PC-3 (cell line): ENCODE measurements at regions not wholly inside any gene's neighbourhood (a gene's known extent, or its start where the extent isn't known, plus 50 kb on each side); places are given as distances from the start of the nearest gene placed in this dataset.

Experiments used
- ATAC-seq: fragments of 200-7000 bp; cut with Tn5 transposase; 2 replicates; pipeline ENCODE4 v1.9.1; 2020; ENCODE audit warnings: mild to moderate bottlenecking, moderate library complexity
- BruUV-seq: library from RNA; stranded (reverse); fragments of 400-500 nt; replicated peaks from 2 replicates; lab custom pipeline; 2021; lab: Mats Ljungman, UMichigan
- CTCF ChIA-PET: fragments of 300-600 bp; sonication (Branson Sonifier 250); formaldehyde crosslinking; loops from one replicate; lab custom pipeline; 2022; ENCODE audit warnings: antibody characterized with exemption; lab: Charles Lee
- POLR2A ChIA-PET: fragments of 300-600 bp; sonication (Branson Sonifier 250); formaldehyde crosslinking; loops from one replicate; lab custom pipeline; 2022; ENCODE audit warnings: antibody characterized with exemption; ENCODE audit not compliant: unreplicated experiment; lab: Charles Lee
- DNase-seq: peaks from one replicate; pipeline ENCODE4 v3.0.0-alpha.2; 2015
- H2AFZ ChIP-seq: fragments of 300-600 bp; sonication (generic); 2 replicates; pipeline ENCODE4 v1.6.0; 2016; ENCODE audit warnings: antibody characterized with exemption, low read length
- H3F3A ChIP-seq: fragments of 300-600 bp; sonication (generic); one replicate; pipeline ENCODE4 v1.6.0; 2017; ENCODE audit warnings: antibody characterized with exemption, low read length, control low read depth, mild to moderate bottlenecking; ENCODE audit not compliant: unreplicated experiment
- H3K27ac ChIP-seq: fragments of 300-600 bp; sonication (generic); 2 replicates; pipeline ENCODE4 v1.5.1; 2016; ENCODE audit warnings: mild to moderate bottlenecking, low read length
- H3K27me3 ChIP-seq: fragments of 300-600 bp; sonication (generic); 2 replicates; pipeline ENCODE4 v1.6.1; 2016; ENCODE audit warnings: low read length, mixed read lengths
- H3K36me3 ChIP-seq: fragments of 300-600 bp; sonication (generic); 2 replicates; pipeline ENCODE4 v1.6.1; 2016; ENCODE audit warnings: low read depth, mixed run types, low read length, mixed read lengths
- H3K4me1 ChIP-seq: fragments of 300-600 bp; sonication (generic); 2 replicates; pipeline ENCODE4 v1.5.1; 2016; ENCODE audit warnings: low read length; ENCODE audit not compliant: insufficient read depth
- H3K4me2 ChIP-seq: fragments of 300-600 bp; sonication (generic); 2 replicates; pipeline ENCODE4 v1.6.0; 2016; ENCODE audit warnings: low read length
- H3K4me3 ChIP-seq: fragments of 300-600 bp; sonication (generic); 2 replicates; pipeline ENCODE4 v1.5.1; 2016; ENCODE audit warnings: mild to moderate bottlenecking, low read length, mixed read lengths
- H3K79me2 ChIP-seq: fragments of 300-600 bp; sonication (generic); 2 replicates; pipeline ENCODE4 v1.6.1; 2017; ENCODE audit warnings: low read length, mixed read lengths
- H3K9ac ChIP-seq: fragments of 300-600 bp; sonication (generic); 2 replicates; pipeline ENCODE4 v1.6.0; 2016; ENCODE audit warnings: mild to moderate bottlenecking, low read length
- H3K9me2 ChIP-seq: fragments of 300-600 bp; sonication (generic); replicated peaks from 2 replicates; pipeline ENCODE4 v1.6.1; 2016; ENCODE audit warnings: mixed run types, low read length, mixed read lengths
- H3K9me3 ChIP-seq: fragments of 300-600 bp; sonication (generic); 2 replicates; pipeline ENCODE4 v1.6.1; 2016; ENCODE audit warnings: low read length, mixed read lengths
- H4K20me1 ChIP-seq: fragments of 300-600 bp; sonication (generic); 2 replicates; pipeline ENCODE4 v1.6.1; 2016; ENCODE audit warnings: low read length, mixed read lengths
- CTCF ChIP-seq: fragments of 300-600 bp; sonication (generic); conservative IDR thresholded peaks from 2 replicates; pipeline ENCODE4 v1.5.1; 2017; ENCODE audit warnings: antibody characterized with exemption, low read depth, mild to moderate bottlenecking, low read length
- EZH2 ChIP-seq: fragments of 300-600 bp; sonication (generic); IDR thresholded peaks from one replicate; pipeline ENCODE4 v1.6.1; 2017; ENCODE audit warnings: antibody characterized with exemption, mild to moderate bottlenecking, low read length; ENCODE audit not compliant: unreplicated experiment
- EZH2phosphoT487 ChIP-seq: fragments of 300-600 bp; sonication (generic); IDR thresholded peaks from 2 replicates; pipeline ENCODE4 v1.6.1; 2018; ENCODE audit warnings: mild to moderate bottlenecking, antibody characterized with exemption, low read length, borderline replicate concordance
- intact Hi-C: fragments of 100-400 bp; cut with micrococcal nuclease; formaldehyde crosslinking; loops from 2 replicates; pipeline ENCODE4 v1.9.0; 2023

DNA sequence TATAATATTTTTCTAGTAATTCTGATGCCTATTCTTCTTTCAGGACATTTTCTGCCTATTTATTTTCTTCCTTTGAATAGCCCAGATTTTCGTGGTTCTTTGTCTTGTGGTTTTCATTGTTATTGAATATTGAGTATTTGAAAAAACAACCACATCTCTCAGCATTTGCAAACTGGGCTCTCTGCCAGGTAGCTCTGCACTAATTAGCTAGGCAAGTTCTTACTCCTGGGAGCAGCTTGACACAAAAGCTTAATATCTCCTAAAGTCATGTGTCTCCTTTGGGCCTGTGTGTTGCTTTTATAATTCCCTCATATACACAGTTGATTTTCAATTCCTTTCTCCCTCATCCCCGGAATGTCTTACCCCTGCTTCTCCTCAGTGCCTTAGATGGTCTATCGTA lies 413.5 kb upstream of the GRIA3 start:
- BruUV-seq, result no TSS peak
- ChIA-PET CTCF (no interaction called here), POLR2A (no interaction called here)
- Histone ChIP-seq H3K36me3 (no peaks in the 10 kb centered on the region), H3K9ac (no peak overlapping the region), H2AFZ (no peak overlapping the region), H3K4me2 (no peak overlapping the region), H3K4me1 (no peaks in the 10 kb centered on the region), H3K27me3 (no peaks in the 10 kb centered on the region), H3K79me2 (no peaks in the 10 kb centered on the region), H3K4me3 (no peak overlapping the region), H3F3A (no peaks in the 10 kb centered on the region), H3K9me2 (no peaks in the 10 kb centered on the region), H4K20me1 (no peaks in the 10 kb centered on the region), H3K27ac (no peak overlapping the region), H3K9me3 (no peaks in the 10 kb centered on the region)
- intact Hi-C loops, result no loop called here
- ATAC-seq (no peak), DNase-seq (no peak)
- TF ChIP-seq EZH2 (no peak), EZH2phosphoT487 (no peak), CTCF (no peak)

DNA sequence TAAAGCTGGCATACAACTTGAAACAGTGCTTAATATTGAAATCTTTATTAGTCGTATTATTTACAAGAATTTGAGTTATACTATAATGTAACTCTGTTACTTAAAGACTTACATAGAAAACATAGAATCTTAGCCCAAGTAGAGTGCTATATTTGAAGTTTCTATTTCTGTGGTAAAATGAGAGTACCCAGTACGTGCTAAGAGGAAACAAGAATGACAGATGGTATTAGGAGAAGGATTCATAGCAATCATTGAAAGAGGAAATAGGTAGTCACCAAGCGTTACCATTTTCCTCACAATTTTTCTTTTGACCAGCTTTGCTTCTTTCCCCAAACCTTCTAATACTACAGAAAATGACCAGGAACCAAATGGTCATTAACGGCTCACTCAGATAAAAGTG lies 412.1 kb upstream of the GRIA3 start:
- Histone ChIP-seq H2AFZ (no peak overlapping the region), H3K9me2 (no peaks in the 10 kb centered on the region), H3K27ac (no peak overlapping the region), H3K4me3 (no peak overlapping the region), H3K4me2 (no peak overlapping the region), H3K9me3 (no peaks in the 10 kb centered on the region), H4K20me1 (no peaks in the 10 kb centered on the region), H3K36me3 (no peaks in the 10 kb centered on the region), H3F3A (no peaks in the 10 kb centered on the region), H3K27me3 (no peaks in the 10 kb centered on the region), H3K79me2 (no peaks in the 10 kb centered on the region), H3K4me1 (no peaks in the 10 kb centered on the region), H3K9ac (no peak overlapping the region)
- no TSS peak for BruUV-seq
- TF ChIP-seq EZH2phosphoT487, result no peak
- no peak for TF ChIP-seq EZH2
- TF ChIP-seq CTCF, result no peak
- POLR2A ChIA-PET, result no interaction called here
- ATAC-seq (no peak), DNase-seq (no peak)
- CTCF ChIA-PET, result no interaction called here
- intact Hi-C loops, result no loop called here

DNA sequence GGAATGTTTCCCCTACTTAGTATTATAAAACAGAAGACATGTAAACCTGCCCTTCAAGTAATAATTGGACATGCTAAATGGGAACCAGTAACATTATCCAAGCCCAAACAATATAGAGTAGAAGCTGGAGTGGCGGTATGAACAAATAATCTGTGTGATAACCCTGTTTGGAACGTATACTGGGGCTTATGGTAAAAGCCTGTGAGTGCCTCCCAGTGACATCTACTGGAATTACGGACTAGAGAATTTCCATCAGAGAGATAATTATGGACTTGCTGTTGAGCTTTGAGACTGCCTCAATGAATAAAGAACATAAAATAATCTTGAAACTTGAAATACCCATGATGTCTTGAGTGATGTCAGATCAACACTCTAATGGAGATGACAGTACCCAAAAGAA lies 406.3 kb upstream of the GRIA3 start:
- ATAC-seq, result no peak

More for the DNA sequence above, 406.3 kb upstream of the GRIA3 start:
- Histone ChIP-seq H3K79me2 (no peaks in the 10 kb centered on the region), H3K4me1 (no peaks in the 10 kb centered on the region), H3K27me3 (no peaks in the 10 kb centered on the region), H3F3A (no peaks in the 10 kb centered on the region), H3K4me3 (no peak overlapping the region), H3K9me2 (no peaks in the 10 kb centered on the region), H3K36me3 (no peaks in the 10 kb centered on the region), H3K9ac (no peak overlapping the region), H3K9me3 (no peaks in the 10 kb centered on the region), H3K4me2 (no peak overlapping the region), H2AFZ (no peak overlapping the region), H4K20me1 (no peaks in the 10 kb centered on the region), H3K27ac (no peak overlapping the region)
- DNase-seq, result no peak
- TF ChIP-seq CTCF, result 0 out of 2 replicates have a peak, but pooled peaks have one; percentile 8
- no peak for TF ChIP-seq EZH2phosphoT487
- no peak for TF ChIP-seq EZH2
- BruUV-seq, result no TSS peak
- POLR2A ChIA-PET, result no interaction called here
- intact Hi-C loops, result no loop called here
- CTCF ChIA-PET, result no interaction called here
